CD4-positive, alpha-beta T cell treated with Interferon gamma for 1 hour (primary cell): ENCODE measurements at regions not wholly inside any gene's neighbourhood (a gene's known extent, or its start where the extent isn't known, plus 50 kb on each side); places are given as distances from the start of the nearest gene placed in this dataset.
"Not testable (repeated sequence)": the region's sequence is repeated elsewhere in the genome, so short reads cannot be mapped to it uniquely, and the experiment has no call there.

Experiments
- DNase-seq: peaks from one replicate; pipeline ENCODE4 v3.0.0-alpha.2; 2020

- no peak for DNase-seq
Measured at GRCh38 chr1:200316148-200316803, 93.6 kb downstream of the ZNF281 start.

- no peak for DNase-seq
Measured at GRCh38 chr1:200314085-200314750, 95.6 kb downstream of the ZNF281 start.

DNA sequence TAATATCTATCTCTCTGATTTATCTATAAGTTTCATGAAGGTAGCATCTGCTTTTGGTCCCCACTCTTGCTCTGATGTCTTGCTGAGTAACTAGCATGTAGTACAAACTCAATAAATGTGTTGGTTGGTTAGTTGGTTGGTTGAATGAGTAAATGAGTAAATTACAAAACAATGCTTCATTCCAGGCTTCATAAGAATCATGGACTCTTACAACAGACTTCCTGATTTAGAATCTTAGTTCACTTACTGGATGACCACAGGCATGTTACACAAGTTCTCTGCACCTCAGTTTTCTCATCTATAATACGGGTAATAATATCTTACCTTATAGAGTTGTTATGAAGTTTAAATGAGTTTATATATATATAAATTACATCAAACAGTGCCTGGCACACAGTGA lies 98.6 kb downstream of the ZNF281 start:
- no peak for DNase-seq

GRCh38 chr1:200310824-200311223 lies 99.0 kb downstream of the ZNF281 start:
- DNase-seq: no peak

GRCh38 chr1:200307755-200308066 lies 102.1 kb downstream of the ZNF281 start:
- DNase-seq: no peak

DNA sequence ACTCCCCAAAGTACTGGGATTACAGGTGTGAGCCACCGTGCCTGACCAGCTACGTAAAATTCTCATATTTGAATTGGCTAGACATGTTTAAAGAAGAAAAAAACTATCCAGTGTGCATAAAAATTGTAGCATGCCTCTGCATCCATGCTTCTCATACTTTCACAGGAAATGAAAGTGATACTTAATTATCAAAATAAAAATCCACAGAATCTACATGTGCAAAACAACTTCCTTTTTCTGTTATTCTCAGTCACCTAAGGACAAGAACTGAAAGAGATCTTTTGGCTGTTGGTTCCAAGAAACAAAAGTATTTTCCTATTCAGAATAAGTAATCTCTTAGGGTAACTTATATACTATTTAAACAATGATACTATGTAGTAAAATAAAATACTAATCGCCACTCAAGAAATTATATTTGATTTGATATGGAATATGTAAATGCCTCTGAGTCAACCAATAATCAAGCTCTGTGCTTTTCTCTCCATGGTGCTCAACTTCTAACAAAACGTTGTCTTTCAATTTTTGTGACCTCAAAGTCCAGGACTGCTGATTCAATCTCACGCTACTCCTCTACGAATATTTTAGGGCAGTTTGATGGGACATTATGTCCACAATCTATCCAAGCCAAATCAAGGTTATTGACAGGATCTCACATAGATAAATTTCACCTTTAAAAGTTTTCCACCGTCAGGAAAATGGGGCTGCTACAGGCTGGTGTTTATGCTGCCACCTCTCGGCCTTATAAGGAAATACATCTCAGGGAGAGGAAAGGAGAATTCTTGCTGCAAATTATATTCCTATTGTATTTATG lies 102.7 kb downstream of the ZNF281 start:
- no peak for DNase-seq

DNA sequence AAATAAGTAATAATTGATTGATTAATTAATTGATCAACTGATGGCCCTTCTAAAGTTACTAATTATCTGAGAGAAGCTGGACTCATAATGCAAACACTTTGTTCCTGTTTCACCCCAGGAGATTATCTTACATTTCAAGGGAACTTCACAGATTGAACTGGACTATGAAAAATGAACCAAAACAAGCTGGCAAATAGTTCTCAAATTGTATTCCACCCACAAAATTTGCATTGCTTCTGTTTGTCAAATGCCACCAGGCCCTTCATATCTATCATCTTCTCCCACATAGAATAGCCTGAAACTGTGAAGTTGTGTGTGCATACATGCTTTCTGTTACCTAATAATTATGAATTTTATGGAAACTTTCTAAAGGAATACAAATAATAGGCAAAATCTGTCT lies 104.0 kb downstream of the ZNF281 start:
- DNase-seq: no peak

DNA sequence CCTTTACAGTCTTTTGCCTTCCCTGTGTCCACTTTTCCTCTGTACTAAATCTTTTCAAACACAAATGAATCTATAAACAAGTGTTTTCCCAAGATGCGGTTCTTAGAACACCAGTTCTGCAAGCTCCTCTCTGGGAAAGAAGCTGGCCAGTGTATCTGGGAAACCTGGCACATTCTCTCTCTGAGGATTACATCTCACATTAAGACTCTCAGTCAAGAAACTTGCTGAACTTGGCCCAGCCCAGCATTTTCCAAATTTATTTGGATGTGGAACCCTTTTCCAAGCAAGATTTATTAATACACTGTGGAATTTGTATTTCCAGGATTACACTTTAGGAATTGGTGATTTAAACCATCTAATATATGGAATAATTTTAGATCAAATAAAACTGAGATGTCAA lies 105.7 kb downstream of the ZNF281 start:
- no peak for DNase-seq

DNA sequence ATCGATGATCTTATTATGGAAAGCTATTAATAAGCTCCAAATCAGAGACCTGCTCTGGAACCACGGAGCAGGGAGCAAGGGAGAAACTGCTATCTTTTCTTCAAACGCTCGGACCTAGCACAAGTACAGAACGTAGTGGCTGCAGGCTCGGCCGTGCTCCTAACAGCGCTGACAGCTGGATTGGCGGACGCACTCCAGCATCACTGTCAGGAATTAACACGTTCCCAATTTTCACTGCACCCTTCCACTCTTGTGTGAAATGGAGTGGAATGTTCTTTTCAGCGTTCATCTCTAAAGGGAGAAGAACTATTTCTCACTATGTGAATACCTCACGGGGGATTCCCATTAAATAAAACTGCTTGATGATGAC lies 106.9 kb downstream of the ZNF281 start:
- DNase-seq: no peak

DNA sequence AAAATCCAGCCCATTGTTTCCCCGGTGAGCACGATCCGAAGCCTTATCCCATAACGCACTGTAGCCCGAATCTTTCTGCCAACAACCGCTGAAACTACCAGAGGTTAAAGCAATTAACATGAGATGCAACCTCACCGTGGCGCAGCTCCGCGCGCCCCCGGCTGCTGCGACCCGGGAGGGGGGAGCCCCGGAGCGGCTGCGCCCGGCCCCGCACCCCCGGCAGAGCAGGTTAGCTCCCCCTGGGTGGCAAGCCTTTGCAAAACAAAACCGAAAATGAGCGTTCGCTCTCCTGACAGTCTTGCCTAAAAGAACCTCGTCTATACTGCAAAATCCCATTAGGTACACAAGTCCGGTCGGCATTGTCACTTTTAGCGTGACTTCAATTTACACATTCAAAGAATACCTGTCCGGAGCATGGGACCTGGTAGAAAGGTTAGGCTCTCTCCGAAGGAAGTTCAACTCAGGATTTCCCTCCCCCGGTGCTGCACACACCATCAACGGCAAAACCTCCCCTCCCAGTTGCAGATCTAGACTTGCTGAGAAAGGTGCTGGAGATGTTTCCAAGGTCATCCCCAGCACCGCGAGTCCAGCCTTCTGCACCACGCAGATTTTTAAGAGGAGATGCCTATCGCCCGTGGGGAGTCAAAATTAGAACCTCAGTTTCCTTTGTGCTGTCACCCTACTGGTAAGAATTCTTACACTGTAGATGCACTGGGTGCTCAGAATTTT lies 107.5 kb downstream of the ZNF281 start:
- DNase-seq: peak; percentile 53

DNA sequence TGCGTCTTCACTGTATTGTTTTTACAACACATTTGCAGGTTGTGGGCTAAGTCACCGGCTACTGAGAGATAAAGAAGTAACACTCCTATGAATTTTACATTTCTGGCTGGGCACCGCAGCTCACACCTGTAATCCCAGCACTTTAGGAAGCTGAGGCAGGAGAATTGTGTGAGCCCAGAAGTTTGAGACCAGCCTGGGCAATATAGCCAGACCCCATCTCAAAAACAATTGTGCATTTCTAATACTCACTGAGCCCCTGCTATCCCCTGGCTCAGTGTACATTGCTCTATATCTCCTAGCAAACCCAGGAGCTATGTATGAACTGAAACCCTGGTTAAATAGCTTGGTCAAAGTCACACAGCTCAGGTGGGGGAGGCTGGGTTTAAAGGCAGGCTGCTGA lies 108.7 kb downstream of the ZNF281 start:
- DNase-seq: no peak

DNA sequence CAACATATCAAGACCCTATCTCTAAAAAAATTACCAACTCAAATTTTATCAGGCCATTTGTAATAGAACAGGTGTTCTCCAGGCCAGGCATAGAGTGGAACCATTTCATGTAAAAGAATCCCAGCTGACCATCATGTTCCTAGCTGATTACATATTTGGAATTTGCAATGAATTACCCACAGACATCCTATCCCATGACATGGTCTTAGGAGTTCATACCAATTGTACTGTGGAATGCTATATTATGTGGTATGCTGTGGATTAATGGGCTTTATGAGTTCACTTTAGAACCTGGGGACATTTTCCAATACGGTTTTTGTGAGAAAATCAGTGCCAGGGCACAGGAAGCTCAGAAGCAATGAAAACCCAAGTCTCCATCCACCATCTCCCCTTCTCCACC lies 110.3 kb downstream of the ZNF281 start:
- no peak for DNase-seq

- no peak for DNase-seq
Measured at GRCh38 chr1:200298242-200298641, 111.6 kb downstream of the ZNF281 start.

- no peak for DNase-seq
Measured at GRCh38 chr1:200296091-200296661, 113.7 kb downstream of the ZNF281 start.

GRCh38 chr1:200294241-200294640 lies 115.6 kb downstream of the ZNF281 start:
- DNase-seq: no peak

DNA sequence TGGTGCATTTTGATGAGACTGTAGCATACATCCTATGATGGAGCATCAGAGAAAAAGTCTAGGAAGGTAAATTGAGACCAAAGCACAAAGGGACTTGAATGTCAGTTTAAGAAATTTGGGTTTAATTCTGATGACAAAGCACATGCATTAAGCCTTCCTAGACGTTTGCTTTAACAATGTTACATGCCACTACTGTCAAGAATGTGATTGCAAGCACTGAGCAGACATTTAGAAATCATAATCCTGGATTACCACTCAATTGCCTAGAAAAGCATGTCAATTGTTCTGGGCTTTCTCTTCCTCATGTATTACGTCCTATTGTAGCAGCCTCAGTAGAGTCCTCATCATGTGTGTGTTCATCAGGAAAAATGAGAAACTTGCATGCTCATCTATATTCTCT lies 117.1 kb downstream of the ZNF281 start:
- DNase-seq: no peak

- no peak for DNase-seq
Measured at GRCh38 chr1:200291106-200291505, 118.7 kb downstream of the ZNF281 start.

DNA sequence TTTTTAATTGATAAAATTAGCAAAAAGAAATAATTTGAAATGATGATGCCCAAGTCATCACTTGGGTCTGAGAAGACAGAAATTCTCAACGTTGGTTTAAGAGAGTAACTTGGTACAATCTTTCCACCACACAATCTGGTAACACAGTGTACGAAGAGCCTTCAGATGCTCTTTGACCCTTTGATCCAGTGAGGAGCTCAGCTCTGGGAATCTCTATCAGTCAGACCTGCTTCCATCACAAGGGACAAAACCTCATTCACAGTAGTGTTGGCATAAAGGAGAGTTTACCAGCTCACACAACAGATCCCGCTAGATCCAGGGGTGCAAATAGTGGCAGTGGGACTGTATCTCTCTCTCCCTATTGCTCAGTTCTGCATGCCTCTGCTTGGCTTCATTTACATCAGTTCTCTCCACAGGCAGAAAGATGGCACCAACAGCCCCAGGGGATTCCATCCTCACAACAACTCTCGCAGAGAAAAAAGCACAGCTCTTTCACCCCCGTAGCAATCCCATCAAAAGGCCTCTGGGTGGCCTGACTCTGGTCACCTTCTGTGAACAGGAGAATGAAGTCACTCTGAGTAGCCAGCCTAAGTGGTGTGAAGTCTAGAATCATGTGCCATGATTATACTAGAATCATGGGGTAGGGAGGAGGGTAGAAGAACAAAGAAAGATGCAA lies 119.7 kb downstream of the ZNF281 start:
- no peak for DNase-seq

GRCh38 chr1:200288226-200288625 lies 121.6 kb downstream of the ZNF281 start:
- no peak for DNase-seq

- DNase-seq: not testable (repeated sequence)
Measured at GRCh38 chr1:200284236-200284635, 125.6 kb downstream of the ZNF281 start.

- no peak for DNase-seq
Measured at GRCh38 chr1:200282497-200283122, 127.2 kb downstream of the ZNF281 start.

- DNase-seq: no peak
Measured at GRCh38 chr1:200281201-200281835, 128.5 kb downstream of the ZNF281 start.
